Fibroblast of upper back skin (primary cell): ENCODE measurements at regions not wholly inside any gene's neighbourhood (a gene's known extent, or its start where the extent isn't known, plus 50 kb on each side); places are given as distances from the start of the nearest gene placed in this dataset.

Source experiments
- DNase-seq: peaks from one replicate; pipeline ENCODE4 v3.0.0-alpha.2; 2013

GRCh38 chr14:65252482-65253255, 150.4 kb upstream of the MAX start:
- DNase-seq, result no peak

DNA sequence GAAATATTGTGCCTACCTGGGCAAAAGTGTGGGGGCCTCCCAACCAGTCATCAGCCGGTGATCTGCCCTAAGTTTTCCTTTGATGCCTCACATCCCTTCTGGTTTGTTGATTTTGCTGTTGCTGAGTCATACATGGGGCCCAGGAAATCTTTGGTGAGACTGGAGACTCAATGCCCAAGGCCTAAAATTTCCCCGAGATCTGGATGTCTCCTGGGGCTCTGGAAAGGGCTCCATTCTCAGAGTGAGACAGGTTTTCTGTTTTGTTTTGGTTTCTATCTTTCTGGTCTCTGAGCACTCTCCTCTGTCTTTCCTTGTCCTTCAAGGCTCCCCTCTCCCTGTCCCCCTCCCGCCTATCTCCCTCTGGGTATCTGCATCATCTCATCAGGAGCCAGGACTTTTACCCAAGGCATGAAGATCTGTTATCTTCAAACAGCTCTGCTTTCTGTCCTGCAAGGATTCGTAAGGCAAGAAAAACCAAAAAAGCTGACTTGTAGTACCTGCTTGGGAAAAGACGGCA, 152.8 kb upstream of the MAX start:
- peak; percentile 61 for DNase-seq

- no peak for DNase-seq
These were observed 153.5 kb upstream of the MAX start for GRCh38 chr14:65255583-65256461.

DNA sequence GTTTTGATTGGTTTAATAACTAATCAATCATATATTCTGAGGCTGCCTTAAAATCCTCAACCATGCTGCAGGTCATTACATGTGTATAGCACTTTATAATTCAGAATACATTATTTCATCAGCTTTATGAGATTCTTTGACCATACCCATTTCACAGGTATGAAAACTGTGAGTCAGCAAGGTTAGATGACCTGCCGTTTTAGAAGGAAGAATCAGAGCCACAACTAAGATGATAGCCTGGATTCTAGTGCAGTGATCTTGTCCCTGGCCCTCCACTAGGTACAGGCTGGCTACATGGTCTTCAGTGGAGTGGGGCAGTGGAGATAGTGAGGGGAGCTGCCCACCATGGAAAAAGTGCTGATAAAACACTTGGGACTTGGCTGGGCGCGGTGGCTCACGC, 154.4 kb upstream of the MAX start:
- no peak for DNase-seq

- DNase-seq, result no peak
These were observed 155.1 kb upstream of the FUT8 start for GRCh38 chr14:65257425-65257824.

DNA sequence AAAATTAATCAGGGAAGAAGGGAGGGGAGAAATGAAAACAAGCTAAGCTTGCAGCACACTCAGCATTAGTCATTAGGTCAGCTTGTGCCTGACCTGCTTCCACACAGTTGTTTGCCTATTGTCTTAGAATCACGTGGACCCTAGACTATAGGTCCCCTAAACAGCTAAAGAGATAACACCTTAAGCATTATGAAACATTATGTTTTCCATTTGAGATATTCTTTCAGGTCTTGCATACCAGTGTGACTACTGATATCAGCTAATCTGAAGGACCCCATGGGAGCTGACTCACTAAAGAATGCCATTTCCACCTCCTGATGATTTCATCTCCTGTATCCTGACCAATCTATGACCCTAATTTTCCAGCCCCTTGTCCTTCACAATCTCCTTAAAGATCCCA, 154.1 kb upstream of the FUT8 start:
- peak; percentile 78 for DNase-seq

- no peak for DNase-seq
These were observed 153.5 kb upstream of the FUT8 start for GRCh38 chr14:65259000-65259399.

DNA sequence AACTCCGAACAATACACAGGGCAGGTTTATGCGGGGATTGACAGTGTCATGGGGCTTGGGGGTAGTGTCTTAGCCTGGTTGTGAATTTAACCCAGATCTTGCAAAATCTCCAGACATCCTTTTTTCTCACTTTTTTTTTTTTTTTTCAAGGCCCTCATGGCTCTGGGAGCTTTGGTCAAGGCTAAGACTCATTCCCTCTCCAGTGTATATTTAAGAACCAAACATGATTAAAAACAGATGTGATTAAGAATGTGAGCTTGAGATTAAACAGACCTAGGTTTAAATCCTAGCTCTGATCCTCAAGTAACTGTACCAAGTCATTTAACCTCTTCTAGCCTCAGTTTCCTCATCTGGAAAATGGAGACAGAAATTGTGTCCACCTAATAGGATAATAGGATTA, 151.7 kb upstream of the FUT8 start:
- peak; percentile 80 for DNase-seq

GRCh38 chr14:65261425-65261920, 151.1 kb upstream of the FUT8 start:
- DNase-seq, result no peak

- no peak for DNase-seq
These were observed 150.6 kb upstream of the FUT8 start for GRCh38 chr14:65261946-65262345.

- no peak for DNase-seq
These were observed 149.2 kb upstream of the FUT8 start for GRCh38 chr14:65263177-65263788.

DNA sequence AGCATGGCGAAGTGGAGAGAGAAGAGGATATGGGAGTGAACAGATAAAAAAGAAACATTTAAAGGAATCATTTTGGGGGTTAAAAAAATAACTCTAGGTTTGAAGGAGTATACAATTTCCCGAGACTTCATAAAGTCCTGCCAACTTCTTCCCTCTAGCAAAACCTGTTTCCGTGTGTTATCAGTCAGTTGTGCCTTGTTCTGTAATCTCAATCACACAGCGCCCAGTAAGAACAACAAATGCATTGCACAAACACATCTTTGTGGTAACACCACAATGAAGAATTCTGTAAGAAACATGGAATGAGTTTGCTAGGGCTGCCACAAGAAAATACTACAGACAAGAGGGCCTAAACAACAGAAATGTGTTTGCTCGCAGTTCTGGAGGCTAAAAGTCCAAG, 144.7 kb upstream of the FUT8 start:
- DNase-seq, result no peak

DNA sequence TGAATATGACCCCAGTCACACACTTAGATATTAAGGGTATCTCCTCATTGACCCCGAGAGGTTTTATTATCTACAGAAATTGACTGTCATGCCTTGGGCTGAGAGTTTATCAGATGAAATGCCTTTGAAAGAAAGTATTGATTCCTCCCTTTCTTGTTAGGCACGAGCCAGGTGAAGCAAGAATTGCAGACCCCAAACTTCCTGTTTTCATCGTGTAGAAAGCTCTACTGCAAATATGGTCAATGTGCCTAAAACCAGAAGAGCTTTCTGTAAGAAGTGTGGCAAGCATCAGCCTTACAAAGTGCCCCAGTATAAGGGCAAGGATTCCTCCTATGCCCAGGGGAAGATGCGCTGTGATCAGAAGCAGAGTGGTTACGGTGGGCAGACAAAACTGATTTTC, 143.9 kb upstream of the FUT8 start:
- DNase-seq, result no peak

GRCh38 chr14:65269732-65270131, 142.8 kb upstream of the FUT8 start:
- DNase-seq, result no peak

- DNase-seq, result peak; percentile 39
These were observed 135.5 kb upstream of the FUT8 start for GRCh38 chr14:65277027-65277426.

DNA sequence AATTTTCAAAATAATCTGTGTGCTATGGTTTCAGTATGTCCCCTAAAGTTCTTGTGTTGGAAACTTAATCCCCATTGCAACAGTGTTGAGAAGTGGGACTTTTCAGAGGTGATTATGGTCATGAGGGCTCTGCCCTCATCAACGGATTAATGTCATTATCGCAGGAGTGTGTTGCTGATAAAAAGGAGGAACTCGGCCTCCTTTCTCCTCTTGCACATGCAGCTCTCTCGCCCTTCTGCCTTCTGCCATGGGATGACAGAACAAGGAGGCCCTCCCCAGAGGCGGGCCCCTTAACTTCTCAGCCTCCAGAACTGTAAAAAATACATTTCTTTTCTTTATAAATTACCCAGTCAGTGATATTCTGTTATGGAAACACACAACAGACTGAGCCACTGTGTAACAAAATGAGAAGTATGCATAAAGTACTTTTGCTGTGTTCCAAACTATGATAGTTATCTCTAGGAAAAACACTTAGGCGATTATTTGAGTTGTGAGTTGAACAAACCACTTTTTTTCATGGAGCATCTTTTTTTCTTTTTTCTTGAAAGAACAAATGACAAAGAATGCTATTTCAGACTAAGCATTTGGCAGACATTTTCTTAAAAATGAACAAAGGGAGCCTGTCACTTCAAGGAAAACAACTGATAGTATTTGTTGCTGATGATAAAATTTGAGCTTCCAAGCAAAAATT, 134.8 kb upstream of the FUT8 start:
- DNase-seq, result no peak

DNA sequence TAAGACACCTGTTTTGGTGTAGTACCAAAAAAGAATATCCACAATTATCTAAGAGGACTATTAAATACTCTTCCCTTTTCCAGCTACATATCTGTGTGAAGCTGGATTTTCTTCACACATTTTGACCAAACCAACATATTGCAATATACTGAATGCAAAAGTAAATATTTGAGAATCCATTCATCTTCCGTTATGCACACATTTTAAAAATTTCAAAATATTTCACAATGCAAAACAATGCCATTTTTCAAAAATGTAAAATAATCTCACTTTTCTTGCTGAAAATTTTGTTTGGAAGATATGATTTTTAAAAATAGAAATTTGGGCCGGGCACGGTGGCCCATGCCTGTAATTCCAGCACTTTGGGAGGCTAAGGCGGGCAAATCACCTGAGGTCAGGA, 133.9 kb upstream of the FUT8 start:
- DNase-seq, result no peak

DNA sequence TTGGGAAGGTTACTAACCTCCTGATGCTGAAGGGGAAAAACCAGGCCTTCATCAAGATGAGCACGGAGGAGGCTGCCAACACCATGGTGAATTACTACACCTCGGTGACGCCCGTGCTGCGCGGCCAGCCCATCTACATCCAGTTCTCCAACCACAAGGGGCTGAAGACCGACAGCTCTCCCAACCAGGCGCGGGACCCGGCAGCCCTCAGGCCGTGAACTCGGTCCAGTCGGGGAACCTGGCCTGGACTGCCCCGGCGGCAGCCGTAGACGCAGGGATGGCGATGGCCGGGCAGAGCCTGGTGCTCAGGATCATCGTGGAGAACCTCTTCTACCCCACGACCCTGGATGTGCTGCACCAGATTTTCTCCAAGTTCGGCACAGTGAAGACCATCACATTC, 133.0 kb upstream of the FUT8 start:
- no peak for DNase-seq

DNA sequence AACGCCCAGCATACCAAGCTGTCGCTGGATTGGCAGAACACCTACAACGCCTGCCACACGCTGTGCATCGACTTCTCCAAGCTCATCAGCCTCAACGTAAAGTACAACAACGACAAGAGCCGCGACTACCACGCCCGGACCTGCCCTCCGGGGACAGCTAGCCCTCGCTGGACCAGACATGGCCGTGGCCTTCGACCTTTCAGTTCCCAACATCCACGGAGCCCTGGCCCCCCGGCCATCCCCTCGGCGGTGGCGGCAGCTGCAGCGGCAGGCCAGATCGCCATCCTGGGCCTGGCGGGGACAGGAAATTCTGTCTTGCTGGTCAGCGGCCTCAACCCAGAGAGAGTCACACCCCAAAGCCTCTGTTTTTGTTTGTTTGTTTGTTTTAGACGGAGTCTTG, 132.6 kb upstream of the FUT8 start:
- no peak for DNase-seq

DNA sequence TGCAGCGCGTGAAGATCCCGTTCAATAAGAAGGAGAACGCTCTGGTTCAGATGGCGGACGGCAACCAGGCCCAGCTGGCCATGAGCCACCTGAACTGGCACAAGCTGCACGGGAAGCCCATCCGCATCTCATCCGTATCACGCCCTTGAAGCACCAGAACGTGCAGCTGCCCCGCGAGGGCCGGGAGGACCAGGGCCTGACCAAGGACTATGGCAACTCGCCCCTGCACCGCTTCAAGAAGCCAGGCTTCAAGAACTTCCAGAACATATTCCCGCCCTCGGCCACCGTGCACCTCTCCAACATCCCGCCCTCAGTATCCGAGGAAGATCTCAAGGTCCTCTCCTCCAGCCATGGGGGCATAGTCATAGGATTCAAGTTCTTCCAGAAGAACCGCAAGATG, 131.9 kb upstream of the FUT8 start:
- DNase-seq, result no peak

- peak; percentile 90 for DNase-seq
These were observed 130.3 kb upstream of the FUT8 start for GRCh38 chr14:65281991-65282895.

DNA sequence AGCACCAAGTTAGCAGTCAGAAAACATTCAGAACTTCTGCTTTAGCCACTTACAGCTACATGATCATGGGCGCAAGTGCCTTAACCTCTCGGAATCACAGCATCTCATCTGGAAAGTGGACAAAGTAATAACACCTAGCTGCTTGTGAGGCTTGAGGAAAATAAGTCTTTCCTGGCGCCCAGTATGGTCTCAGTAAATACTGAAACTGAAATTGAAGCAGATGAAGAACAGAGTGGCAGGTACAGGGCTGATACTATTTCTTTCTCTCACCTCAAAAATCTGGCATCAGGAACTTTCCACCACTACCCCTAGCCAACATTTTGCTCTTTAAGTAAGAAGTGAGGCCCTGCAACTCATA, 129.7 kb upstream of the FUT8 start:
- DNase-seq, result no peak
